OCI-LY1 (cell line): ENCODE measurements at regions not wholly inside any gene's neighbourhood (a gene's known extent, or its start where the extent isn't known, plus 50 kb on each side); places are given as distances from the start of the nearest gene placed in this dataset.

Experiments used
- CTCF ChIP-seq: fragments of 200-600 bp; sonication (generic), shearing (Covaris generic); IDR thresholded peaks from 2 replicates; pipeline ENCODE4 v1.5.1; 2017; ENCODE audit warnings: mild to moderate bottlenecking, antibody characterized with exemption, low read length, moderate library complexity, mixed read lengths
- EZH2 ChIP-seq: fragments of 200-600 bp; sonication (generic), shearing (Covaris generic); IDR thresholded peaks from 2 replicates; pipeline ENCODE4 v1.8.0; 2017; ENCODE audit warnings: borderline replicate concordance, mixed run types, mild to moderate bottlenecking, antibody characterized with exemption, low read length, moderate library complexity, mixed read lengths

GRCh38 chr13:54699831-54700230 lies 1671.2 kb downstream of the OLFM4 start:
- TF ChIP-seq CTCF (no peak), EZH2 (no peak)
